DMS79 (cell line): ENCODE measurements at regions not wholly inside any gene's neighbourhood (a gene's known extent, or its start where the extent isn't known, plus 50 kb on each side); places are given as distances from the start of the nearest gene placed in this dataset.
"Not testable (repeated sequence)": the region's sequence is repeated elsewhere in the genome, so short reads cannot be mapped to it uniquely, and the experiment has no call there.

Experiments used
- DNase-seq: peaks from one replicate; lab custom pipeline; 2025; lab: John Stamatoyannopoulos, UW

DNA sequence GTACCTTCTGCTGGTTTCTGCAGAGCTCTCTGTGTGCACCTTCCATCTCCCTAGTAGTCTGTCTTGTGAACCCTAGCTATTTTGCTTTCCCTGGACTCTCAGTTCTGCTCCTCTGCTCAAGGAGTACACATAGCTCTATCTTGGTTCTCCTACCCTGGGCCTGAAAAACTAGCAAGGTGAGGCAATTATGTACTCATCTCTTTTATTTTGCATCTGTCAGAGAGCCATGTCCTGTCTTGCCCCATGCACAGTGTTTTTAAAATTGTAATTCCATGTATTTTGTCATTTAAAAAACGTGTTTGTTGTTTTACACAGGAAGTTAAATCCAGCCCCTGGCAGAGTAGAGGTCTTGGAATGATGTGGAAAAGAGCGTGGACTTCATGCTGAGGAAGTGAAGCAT is 684.9 kb upstream of the CPEB2 start:
- DNase-seq = no peak

DNA sequence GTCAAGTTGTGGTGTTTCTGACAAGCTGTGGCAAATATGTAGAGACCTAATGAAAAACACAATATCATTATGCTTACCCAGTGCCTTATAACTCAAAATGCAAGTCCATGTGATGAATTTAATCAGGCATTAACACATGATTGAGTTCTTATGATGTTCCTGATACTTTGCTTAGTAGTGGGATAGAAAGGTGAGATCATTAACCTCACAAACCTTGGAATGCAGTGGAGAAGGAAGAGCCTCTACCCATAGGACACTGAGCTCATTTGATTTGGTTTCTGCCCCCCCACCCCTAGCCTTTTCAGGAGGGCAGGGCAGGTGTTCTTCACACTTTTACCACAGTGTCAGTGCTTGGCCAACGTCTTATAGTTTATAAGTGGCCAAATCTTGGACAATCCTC is 683.6 kb upstream of the CPEB2 start:
- no peak for DNase-seq

DNA sequence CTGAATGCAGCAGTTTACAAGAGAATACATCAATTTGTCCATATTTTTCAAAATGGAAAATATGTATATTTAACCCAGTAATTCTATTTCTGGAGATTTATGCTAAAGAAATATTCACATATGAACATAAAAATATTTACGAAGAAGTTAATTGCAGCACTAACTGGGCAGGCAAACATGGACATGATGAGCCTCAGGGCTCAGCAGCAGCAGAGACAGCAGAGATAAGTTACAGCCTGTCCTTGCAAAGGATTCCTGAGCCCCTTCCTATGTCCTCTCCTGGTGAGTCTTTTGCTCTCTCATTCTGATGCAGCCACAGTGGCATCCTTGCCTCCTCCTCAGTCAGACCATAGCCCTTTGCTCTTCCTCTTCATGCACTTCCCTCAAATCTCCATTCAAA is 680.6 kb upstream of the CPEB2 start:
- no peak for DNase-seq

DNA sequence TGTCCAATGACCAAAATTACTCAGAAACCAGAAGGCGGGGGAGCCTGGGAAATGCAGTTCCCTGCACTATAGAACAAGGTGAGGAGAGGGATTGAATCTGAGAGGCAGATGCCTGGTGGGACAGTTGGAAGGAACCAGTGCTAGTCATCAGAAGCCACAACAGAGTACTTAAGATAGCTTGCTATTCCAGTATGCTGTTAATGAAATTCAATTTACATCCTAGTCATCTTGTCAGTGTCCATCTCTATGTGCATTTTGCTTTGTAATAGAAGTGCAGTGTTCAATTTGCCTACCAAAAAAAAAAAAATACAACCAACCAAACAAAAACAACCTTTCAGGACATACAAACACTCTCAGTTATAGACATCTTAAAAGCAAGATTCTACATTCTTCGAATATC is 679.1 kb upstream of the CPEB2 start:
- no peak for DNase-seq

DNA sequence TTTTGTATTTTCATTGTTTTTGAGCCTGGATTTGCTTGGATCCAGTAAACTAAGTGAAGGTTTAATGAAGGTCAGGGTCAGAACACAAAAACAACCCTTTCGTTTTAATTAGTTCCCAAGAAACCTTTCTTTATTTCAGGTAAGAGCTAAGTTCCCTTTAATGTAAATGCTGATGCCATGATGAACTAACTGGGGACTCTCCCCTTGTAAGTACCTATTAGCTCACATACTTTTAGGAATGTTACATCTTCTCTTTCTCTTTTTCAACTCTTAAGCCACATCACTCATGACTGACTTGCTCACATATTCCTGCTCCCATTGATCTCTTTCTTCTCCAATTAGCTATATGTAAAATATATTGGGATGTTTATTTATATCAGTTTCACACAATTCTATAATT is 673.1 kb upstream of the CPEB2 start:
- no peak for DNase-seq

DNA sequence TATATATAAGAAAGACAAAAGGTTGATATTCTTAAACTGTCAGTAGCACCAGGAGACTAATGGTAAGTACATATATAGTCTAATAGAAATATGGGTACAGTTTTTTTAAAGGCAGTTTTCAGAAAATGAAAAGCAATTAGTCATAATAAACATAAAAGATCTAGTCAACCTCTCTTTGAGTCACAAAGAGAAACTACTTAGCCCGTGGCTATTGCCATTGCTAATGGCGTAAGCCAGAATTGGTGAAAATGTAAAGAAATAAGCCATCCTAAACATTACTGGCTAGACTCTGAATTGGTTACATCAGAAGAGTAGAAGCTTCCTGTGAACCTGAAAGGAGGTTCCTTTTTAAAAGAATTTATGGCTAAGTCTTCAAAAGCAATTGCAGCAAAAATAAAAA is 668.7 kb upstream of the CPEB2 start:
- no peak for DNase-seq

DNA sequence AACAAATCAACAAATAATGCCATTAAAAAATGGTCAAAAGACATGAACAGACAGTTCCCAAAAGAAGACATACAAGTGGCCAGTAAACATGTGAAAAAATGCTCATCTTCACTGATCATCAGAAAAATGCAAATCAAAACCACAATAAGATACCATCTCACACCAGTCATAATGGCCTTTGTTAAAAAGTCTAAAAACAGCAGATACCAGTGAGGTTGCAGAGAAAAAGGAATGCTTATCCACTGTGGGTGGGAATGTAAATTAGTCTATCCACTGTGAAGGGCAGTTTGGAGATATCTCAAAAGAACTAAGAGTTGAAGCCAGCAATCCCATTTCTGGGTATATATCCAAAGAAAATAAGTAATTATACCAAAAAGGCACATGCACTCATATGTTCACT is 668.1 kb upstream of the CPEB2 start:
- DNase-seq = no peak

DNA sequence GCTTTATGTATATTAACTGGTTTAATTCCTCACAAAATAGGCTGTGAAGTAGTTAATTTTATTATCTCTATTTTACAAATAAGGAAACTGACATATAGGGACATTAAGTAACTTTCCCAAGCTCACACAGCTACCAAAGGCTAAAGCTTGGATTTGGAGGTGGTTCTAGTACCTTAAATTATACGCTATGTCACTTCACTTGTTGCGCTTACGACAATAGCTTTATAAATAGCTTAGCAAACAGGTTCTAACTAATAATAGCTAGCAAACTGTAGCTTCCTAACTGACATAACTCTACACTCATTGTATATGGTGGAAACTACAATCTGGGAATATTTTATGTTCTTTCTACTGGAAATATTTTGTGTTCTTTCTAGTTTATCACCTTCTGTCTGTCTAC is 666.4 kb upstream of the CPEB2 start:
- DNase-seq = no peak

DNA sequence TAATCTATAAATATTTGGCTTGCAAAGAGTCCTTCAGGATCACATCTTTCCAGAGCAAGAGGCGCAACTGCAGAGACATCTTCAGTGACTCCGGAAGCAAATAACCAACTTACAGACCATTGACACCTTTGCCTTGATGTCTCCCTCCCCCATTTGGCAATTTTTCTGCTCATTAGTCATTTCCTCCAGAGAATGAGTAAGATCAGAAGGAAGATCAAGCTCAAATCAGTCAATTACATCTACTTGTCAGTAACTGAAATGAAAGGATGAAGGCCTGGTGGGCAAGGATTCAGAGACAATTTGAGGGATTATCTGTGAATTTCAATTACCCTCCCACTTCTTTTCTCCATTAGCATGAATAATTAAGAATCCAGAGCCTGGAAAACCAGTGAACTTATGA is 665.6 kb upstream of the CPEB2 start:
- no peak for DNase-seq

DNA sequence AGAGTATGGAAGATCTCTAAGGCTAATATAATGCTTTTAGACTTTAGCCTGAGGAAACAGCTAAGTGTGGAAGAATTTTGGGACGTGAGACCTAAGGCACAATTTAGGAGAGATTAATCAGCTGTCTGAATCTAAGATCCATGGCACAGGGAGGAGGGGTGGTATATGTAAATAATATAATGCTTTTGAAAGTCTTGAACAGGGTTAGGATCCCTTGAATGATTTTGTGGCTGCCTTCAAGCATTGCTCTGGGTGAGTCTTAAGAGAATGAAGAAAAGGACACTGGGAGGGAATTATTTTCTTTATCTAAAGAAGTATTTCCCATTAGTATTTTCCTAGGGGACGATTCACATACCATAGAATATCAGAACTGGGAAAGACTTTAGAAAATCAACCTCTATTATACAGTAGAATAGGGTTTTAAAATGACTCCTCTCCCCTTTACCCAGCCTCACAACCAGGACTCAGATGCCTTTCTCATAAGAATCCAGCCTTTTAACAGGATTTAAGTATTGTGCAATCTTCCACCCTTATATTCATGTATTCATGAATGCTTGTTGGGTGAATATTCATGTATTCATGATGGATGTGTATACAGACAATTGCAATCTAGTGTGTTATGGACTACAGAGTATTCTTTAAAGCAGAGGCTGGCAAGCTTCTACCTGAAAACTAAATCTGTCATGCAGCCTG is 664.2 kb upstream of the CPEB2 start:
- no peak for DNase-seq

DNA sequence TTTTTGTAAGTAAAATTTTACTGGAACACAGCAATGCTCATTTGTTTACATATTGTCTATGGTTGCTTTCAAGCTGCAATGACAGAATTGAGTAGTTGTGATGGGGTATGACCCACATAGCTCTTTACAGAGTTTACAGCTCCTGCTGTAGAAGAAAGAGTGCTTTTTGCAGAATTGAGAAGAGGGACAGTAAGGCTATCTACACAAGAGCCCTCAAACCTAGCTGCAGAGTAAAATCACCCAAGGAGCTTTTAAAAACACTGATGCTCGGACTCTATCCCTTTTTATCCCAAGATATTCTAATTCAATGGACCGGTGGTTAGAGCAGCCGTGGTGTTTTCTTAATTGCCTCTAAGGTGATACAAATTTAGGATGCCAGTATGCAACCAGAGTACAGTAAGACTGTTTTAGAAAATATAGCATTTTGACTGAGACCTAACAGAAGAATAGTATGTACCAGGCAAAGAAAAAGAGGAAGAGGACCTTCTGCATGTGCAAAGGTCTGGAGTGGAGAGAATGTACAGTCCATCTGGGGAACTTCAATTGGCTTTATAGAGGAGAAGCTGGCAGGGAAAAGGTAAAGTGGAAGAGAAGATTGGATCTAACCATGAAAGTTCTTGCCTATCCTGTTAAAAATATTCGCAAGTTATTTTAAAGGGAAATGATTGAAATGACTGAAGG is 663.6 kb upstream of the CPEB2 start:
- no peak for DNase-seq

DNA sequence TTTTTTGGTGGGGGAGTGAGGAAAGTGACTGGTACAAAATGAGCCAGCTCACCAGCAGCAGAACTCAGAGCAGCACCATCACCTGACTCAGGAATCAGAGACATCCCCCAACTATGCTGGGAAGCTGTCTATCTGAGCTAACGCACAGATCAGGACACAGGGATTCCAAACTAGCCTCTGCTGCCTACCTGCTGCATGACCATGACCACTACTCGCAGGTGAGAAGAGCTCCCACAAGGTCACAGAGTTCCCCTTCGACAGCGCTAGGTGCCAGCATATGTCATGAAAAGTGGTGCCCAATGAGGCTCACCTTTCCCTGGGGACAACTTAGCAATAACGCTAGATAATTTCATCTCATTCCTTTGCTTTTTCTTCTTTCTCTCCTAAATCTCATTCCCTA is 662.6 kb upstream of the CPEB2 start:
- DNase-seq = no peak

DNA sequence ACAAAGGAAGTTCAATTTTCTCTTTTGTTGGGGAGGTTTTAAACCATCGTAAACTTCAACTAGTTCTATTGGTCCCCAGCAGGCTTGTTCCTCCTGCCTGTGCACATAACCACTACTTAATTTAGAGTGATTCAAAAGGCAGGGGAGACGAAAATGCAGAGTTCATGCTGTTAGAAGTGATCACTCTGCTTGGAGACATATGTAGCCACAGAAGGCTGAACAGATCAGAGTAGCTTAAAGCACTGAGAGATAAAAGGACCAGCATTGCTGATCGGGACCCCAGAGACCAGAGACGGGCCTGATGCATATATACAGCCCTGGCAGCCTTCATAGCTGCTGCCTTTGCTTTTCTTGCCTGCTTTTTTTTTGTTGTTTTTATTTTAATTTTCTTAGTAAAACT is 662.0 kb upstream of the CPEB2 start:
- no peak for DNase-seq

DNA sequence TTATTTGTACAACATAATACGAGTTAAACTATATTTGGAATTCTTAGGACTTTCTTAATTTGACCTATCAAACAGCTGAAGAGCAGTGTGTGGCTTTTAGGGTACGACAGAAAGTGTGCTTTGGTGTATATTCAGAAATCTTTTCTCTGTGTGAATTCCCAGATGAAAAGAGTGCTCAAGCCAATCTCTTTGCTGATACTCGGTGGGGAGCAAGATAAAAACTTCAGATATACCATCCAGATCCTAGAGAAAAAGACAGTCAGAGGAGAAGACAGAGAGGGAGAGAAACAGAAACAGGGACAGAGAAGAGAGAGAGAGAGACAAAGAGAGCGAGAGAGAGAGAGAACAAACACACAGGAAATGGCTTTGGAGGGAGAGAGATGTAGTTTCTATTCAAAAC is 658.3 kb upstream of the CPEB2 start:
- DNase-seq = no peak

DNA sequence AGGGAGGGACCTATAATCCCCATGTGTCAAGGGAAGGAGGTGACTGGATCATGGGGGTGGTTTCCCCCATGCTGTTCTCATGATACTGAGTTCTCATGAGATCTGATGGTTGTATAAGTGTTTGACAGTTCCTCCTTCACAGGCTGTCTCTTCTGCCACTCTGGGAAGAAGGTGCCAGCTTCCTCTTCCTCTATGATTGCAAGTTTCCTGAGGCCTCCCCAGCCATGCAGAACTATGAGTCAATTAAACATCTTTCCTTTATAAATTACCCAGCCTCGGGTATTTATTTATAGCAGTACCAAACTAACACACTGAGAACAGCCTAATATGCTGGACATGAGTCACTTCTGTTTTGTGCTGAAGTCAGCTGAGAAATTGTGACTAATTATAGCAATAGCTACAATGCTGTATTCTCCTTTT is 656.9 kb upstream of the CPEB2 start:
- no peak for DNase-seq

DNA sequence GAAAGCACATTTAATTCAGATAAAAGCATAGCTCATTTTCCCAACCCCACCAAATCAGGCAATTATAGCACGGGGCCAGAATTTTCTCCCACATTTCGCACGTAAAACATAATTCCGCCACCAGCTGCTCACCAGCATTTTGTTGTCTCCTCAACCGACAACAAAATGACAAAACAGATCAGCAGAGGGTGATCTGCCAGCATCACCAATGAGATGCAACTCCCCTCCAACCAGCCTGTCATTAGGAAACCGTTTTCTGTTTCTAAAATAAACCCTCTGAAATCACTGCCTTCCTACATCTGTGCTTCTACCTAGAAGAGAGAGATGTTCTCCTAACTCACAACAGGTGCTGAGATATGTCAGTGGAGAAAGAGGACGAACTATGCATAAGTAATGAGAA is 654.8 kb upstream of the CPEB2 start:
- DNase-seq = no peak

DNA sequence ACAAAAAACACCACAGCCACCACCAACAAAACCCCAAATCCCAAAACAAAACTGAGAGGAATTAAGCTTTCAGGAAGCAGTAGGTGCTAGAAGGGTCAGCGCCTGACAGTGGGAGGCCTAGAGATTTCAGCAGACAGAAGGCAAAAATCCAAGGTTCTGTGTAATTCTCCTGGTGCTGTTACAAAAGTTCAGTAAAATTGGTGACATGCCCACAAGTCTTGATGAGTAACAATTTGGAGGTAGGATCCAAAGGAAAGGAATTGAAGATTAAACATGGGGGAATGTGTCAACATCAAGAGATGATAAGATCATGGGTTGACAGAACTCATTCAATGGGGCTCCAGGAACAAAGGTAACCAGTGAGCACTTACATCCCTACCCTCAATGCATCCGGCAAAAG is 653.8 kb upstream of the CPEB2 start:
- no peak for DNase-seq

DNA sequence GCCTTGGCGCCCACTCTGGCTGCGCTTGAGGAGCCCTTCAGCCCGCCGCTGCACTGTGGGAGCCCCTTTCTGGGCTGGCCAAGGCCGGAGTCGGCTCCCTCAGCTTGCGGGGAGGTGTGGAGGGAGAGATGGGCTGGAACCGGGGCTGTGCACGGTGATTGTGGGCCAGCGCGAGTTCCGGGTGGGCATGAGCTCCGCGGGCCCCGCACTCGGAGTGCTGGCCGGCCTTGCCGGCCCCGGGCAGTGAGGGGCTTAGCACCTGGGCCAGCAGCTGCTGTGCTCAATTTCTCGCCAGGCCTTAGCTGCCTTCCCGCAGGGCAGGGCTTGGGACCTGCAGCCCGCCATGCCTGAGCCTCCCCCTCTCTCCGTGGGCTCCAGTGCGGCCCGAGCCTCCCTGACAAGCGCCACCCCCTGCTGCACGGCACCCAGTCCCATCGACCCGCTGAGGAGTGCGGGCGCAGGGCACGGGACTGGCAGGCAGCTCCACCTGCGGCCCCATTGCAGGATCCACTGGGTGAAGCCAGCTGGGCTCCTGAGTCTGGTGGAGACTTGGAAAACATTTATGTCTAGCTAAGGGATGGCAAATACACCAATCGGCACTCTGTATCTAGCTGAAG is 643.6 kb upstream of the CPEB2 start:
- not testable (repeated sequence) for DNase-seq

DNA sequence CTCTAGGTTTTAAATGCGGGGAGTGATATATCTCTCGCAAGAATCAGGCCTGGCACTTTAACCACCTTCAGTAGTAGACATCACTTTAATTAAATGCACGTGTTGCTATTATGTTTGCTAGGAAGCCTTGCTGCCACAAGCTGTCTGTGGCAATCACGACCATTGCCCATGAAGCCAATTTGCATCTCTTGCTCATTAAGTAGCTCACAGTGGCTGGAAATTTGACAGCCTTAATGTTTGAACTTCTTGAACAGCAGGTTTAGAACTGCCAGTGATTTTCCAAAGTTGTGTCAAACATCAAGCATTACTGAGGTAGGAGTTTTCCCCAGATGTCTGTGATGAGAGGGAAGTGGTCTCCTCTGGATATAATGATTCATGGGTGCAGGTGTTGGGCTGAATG is 642.3 kb upstream of the CPEB2 start:
- no peak for DNase-seq

DNA sequence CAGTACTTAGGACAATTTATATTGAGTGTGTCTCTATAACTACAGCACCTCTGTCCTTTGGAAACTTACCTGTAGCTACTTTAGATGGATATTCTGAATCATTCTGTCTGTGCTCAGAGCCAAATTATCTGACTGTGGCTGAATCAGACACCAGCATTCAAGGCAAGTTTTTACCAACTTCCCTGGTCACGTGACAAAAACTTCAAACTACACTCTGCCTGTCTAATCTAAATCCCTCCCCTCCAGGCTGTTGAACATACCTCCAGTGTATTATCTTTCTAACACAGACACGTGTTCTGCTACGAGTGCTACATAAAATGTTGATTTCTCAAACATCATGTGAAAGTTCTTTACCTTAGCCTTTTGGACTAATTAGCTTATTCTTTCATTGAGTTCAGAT is 641.2 kb upstream of the CPEB2 start:
- DNase-seq = no peak

DNA sequence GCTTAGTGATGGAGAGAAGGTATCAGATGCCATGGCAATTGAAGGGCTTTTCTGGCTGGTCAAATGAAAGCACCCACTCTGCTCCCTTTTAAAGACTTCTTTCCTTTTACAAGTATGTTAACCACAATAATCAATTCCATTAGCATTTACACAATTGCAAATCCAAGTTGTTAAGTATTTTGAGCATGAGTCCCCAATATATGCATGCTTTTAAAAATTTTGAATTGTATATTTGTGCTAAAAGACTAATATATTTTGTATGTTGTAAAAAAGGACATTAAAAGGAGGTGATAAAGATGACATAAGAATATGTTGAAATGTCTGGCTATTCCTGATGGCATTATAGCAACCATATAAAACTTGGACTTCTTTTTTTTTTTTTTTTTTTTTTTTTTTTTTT is 639.9 kb upstream of the CPEB2 start:
- no peak for DNase-seq

DNA sequence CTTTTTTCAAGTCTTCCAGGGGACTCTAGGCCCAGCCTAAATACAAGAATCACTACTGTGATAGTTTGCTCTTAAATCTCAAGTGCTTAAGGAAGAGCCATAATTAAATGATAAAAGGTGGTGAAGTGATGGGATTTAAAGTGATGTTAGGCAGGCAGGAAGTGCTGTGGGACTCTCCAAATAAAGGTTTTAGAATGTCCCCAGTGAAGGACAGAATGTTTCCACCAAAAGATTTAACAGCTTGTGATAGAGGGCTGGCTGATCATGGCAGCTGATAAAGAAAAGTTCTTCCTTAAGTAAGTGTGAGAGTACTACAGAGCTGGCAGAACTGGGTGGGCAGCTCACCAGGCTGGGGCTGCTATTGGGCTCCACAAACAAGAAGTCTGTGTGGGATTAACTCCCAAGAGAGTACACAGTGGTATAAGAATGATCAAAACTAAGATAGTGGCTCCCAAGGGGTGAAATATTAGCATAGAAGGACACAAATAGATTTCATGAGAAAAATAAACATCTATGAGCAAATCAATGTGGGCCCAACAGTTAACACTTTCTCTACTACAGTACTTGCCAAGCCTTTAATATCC is 637.2 kb upstream of the CPEB2 start:
- DNase-seq = no peak

DNA sequence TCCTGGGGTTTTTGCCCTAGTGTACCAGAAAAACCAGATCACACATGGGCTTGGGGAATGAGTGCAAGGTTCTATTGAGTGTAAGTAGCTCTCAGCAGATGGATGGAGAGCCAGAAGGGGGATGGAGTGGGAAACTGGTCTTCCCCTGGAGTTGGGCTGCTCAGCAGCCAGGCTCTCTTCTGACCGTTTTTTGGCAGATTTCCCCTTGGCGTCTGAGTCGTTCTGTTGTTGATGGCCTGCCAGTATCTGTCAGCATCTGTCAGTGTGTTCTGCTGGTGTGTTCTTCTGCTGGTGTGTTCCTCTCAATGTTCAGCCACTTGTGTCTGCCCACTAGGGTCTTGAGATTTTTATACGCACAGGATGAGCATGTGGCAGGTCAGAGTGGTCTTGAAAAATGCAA is 633.9 kb upstream of the CPEB2 start:
- DNase-seq = no peak
